PC-3 (cell line): ENCODE measurements at regions not wholly inside any gene's neighbourhood (a gene's known extent, or its start where the extent isn't known, plus 50 kb on each side); places are given as distances from the start of the nearest gene placed in this dataset.

Experiments
- CTCF ChIP-seq: fragments of 300-600 bp; sonication (generic); conservative IDR thresholded peaks from 2 replicates; pipeline ENCODE4 v1.5.1; 2017; ENCODE audit warnings: antibody characterized with exemption, low read depth, mild to moderate bottlenecking, low read length
- EZH2 ChIP-seq: fragments of 300-600 bp; sonication (generic); IDR thresholded peaks from one replicate; pipeline ENCODE4 v1.6.1; 2017; ENCODE audit warnings: antibody characterized with exemption, mild to moderate bottlenecking, low read length; ENCODE audit not compliant: unreplicated experiment
- EZH2phosphoT487 ChIP-seq: fragments of 300-600 bp; sonication (generic); IDR thresholded peaks from 2 replicates; pipeline ENCODE4 v1.6.1; 2018; ENCODE audit warnings: mild to moderate bottlenecking, antibody characterized with exemption, low read length, borderline replicate concordance

- no peak for TF ChIP-seq CTCF
- TF ChIP-seq EZH2 = no peak
- TF ChIP-seq EZH2phosphoT487 = no peak
Observed at GRCh38 chr20:62550087-62550632, 74.4 kb upstream of the GATA5 start.
